Fibroblast of upper back skin (primary cell): ENCODE measurements at regions not wholly inside any gene's neighbourhood (a gene's known extent, or its start where the extent isn't known, plus 50 kb on each side); places are given as distances from the start of the nearest gene placed in this dataset.
"Not testable (repeated sequence)": the region's sequence is repeated elsewhere in the genome, so short reads cannot be mapped to it uniquely, and the experiment has no call there.

ENCODE experiments used
- DNase-seq: peaks from one replicate; pipeline ENCODE4 v3.0.0-alpha.2; 2013

GRCh38 chr21:32941263-32941662, 84.5 kb upstream of the OLIG2 start:
- no peak for DNase-seq

GRCh38 chr21:32946654-32947053, 79.1 kb upstream of the OLIG2 start:
- DNase-seq, result no peak

- DNase-seq, result no peak
Measured at GRCh38 chr21:32947736-32948135, 78.0 kb upstream of the OLIG2 start.

GRCh38 chr21:32949701-32950100, 76.0 kb upstream of the OLIG2 start:
- DNase-seq, result no peak

GRCh38 chr21:32951041-32951440, 74.7 kb upstream of the OLIG2 start:
- no peak for DNase-seq

GRCh38 chr21:32954353-32954752, 71.4 kb upstream of the OLIG2 start:
- DNase-seq, result no peak

- DNase-seq, result no peak
Measured at GRCh38 chr21:32955311-32956060, 70.2 kb upstream of the OLIG2 start.

- DNase-seq, result no peak
Measured at GRCh38 chr21:32956061-32956656, 69.6 kb upstream of the OLIG2 start.

- DNase-seq, result no peak
Measured at GRCh38 chr21:32957545-32957944, 68.2 kb upstream of the OLIG2 start.

GRCh38 chr21:32958288-32959002, 67.3 kb upstream of the OLIG2 start:
- DNase-seq, result no peak

- DNase-seq, result no peak
Measured at GRCh38 chr21:32962268-32962667, 63.5 kb upstream of the OLIG2 start.

GRCh38 chr21:32965129-32965680, 60.5 kb upstream of the OLIG2 start:
- no peak for DNase-seq

GRCh38 chr21:32966120-32966519, 59.6 kb upstream of the OLIG2 start:
- DNase-seq, result no peak

GRCh38 chr21:32968103-32968502, 57.6 kb upstream of the OLIG2 start:
- not testable (repeated sequence) for DNase-seq

GRCh38 chr21:32974653-32975052, 51.1 kb upstream of the OLIG2 start:
- DNase-seq, result no peak

- no peak for DNase-seq
Measured at GRCh38 chr21:32975811-32976431, 49.8 kb upstream of the OLIG2 start.
